HCT116 (cell line): ENCODE measurements at regions not wholly inside any gene's neighbourhood (a gene's known extent, or its start where the extent isn't known, plus 50 kb on each side); places are given as distances from the start of the nearest gene placed in this dataset.

Source experiments
- ATAC-seq: fragments of 200-7000 bp; cut with Tn5 transposase; 2 replicates; pipeline ENCODE4 v1.9.1; 2020; ENCODE audit warnings: mild to moderate bottlenecking, moderate library complexity
- BruUV-seq: library from RNA; stranded (reverse); fragments of 400-500 nt; replicated peaks from 2 replicates; lab custom pipeline; 2021; lab: Mats Ljungman, UMichigan
- CTCF ChIA-PET: fragments of 300-600 bp; sonication (Branson Sonifier 250); formaldehyde crosslinking; loops from one replicate; lab custom pipeline; 2021; ENCODE audit warnings: antibody characterized with exemption; lab: Charles Lee
- POLR2A ChIA-PET: fragments of 300-600, 350-600 bp; sonication (Branson Sonifier 250); formaldehyde crosslinking; loops from one replicate; lab custom pipeline; 2021; ENCODE audit warnings: antibody characterized with exemption; lab: Charles Lee
- RAD21 ChIA-PET, 2 experiments: fragments of 300-600 bp; sonication (Branson Sonifier 250); formaldehyde crosslinking; loops; one replicate each; lab custom pipeline; 2023; ENCODE audit warnings: low total read pairs in 2 of 2; ENCODE audit not compliant: uncharacterized antibody in 2 of 2, unreplicated experiment in 2 of 2, low non-redundant PET in 1 of 2; lab: Charles Lee
- DNase-seq: peaks from one replicate; pipeline ENCODE4 v3.0.0-alpha.2; 2010; ENCODE audit warnings: low read depth, low spot score
- H2AFZ ChIP-seq: fragments of 200-600 bp; shearing (Covaris generic), sonication (generic); 2 replicates; pipeline ENCODE4 v1.6.1; 2017; ENCODE audit warnings: low read depth, mixed run types, mixed read lengths, antibody characterized with exemption, low read length; ENCODE audit not compliant: poor library complexity, severe bottlenecking
- H3K27ac ChIP-seq: 2 replicates; pipeline ENCODE4 v1.5.1; 2012; ENCODE audit warnings: low read depth, low read length
- H3K27me3 ChIP-seq: fragments of 200-600 bp; sonication (generic); 2 replicates; pipeline ENCODE4 v1.6.1; 2016; ENCODE audit warnings: mixed run types, low read length, mixed read lengths; ENCODE audit not compliant: insufficient read depth
- H3K36me3 ChIP-seq, 2 experiments: fragments of 200-500 bp in 1 of 2; fragments of 200-600 bp in 1 of 2; sonication (Bioruptor generic) in 1 of 2; sonication (generic) in 1 of 2; 2 replicates each; pipeline versions ENCODE4 v1.5.1 to v1.6.1; 2014 to 2016; ENCODE audit warnings: low read length in 2 of 2, inconsistent platforms in 1 of 2, mixed read lengths in 1 of 2, mixed run types in 1 of 2; ENCODE audit not compliant: insufficient read depth in 2 of 2, control insufficient read depth in 1 of 2
- H3K4me1 ChIP-seq, 2 experiments: fragments of 200-600 bp in 1 of 2; sonication (generic) in 1 of 2; 2 replicates each; pipeline versions ENCODE4 v1.5.1 to v1.6.1; 2012 to 2017; ENCODE audit warnings: low read length in 2 of 2, inconsistent platforms in 1 of 2, mild to moderate bottlenecking in 1 of 2, mixed read lengths in 1 of 2, mixed run types in 1 of 2, moderate library complexity in 1 of 2; ENCODE audit not compliant: insufficient read depth in 2 of 2, control insufficient read depth in 1 of 2
- H3K4me2 ChIP-seq: fragments of 200-600 bp; sonication (generic); 2 replicates; pipeline ENCODE4 v1.6.1; 2017; ENCODE audit warnings: mixed run types, low read length, mixed read lengths
- H3K4me3 ChIP-seq, 2 experiments: fragments of 200-600 bp in 1 of 2; sonication (generic) in 1 of 2; replicated peaks in 1 of 2; 2 replicates each; pipeline ENCODE4 v1.5.1; 2011 to 2016; ENCODE audit warnings: low read length in 2 of 2, control low read depth in 1 of 2, low read depth in 1 of 2, mild to moderate bottlenecking in 1 of 2, mixed read lengths in 1 of 2, mixed run types in 1 of 2
- H3K79me2 ChIP-seq: fragments of 200-600 bp; sonication (generic); 2 replicates; pipeline ENCODE4 v1.6.1; 2017; ENCODE audit warnings: mild to moderate bottlenecking, mixed run types, low read length, moderate library complexity, mixed read lengths; ENCODE audit not compliant: insufficient read depth
- H3K9ac ChIP-seq: fragments of 200-600 bp; sonication (generic); 2 replicates; pipeline ENCODE4 v1.6.1; 2016; ENCODE audit warnings: low read length, mixed read lengths
- H3K9me2 ChIP-seq: fragments of 200-600 bp; sonication (generic), shearing (Covaris generic); 2 replicates; pipeline ENCODE4 v1.6.1; 2017; ENCODE audit warnings: mixed run types, mild to moderate bottlenecking, moderate library complexity; ENCODE audit not compliant: insufficient read depth
- H3K9me3 ChIP-seq, 2 experiments: fragments of 200-500 bp in 1 of 2; fragments of 200-600 bp in 1 of 2; sonication (Bioruptor generic) in 1 of 2; sonication (generic) in 1 of 2; 2 replicates each; pipeline ENCODE4 v1.6.1; 2014 to 2017; ENCODE audit warnings: low read length in 2 of 2, mixed read lengths in 2 of 2, inconsistent platforms in 1 of 2, low read depth in 1 of 2, mild to moderate bottlenecking in 1 of 2, mixed run types in 1 of 2, moderate library complexity in 1 of 2; ENCODE audit not compliant: control insufficient read depth in 1 of 2, insufficient read depth in 1 of 2
- H4K20me1 ChIP-seq: fragments of 200-600 bp; sonication (generic), shearing (Covaris generic); 2 replicates; pipeline ENCODE4 v1.6.1; 2017; ENCODE audit warnings: mixed run types, mild to moderate bottlenecking, moderate library complexity; ENCODE audit not compliant: insufficient read depth
- CBX3 ChIP-seq: IDR thresholded peaks from 2 replicates; pipeline ENCODE4 v1.6.1; 2012; ENCODE audit warnings: low read depth
- CTCF ChIP-seq, 3 experiments: fragments of 200-600 bp in 1 of 3; sonication (generic) in 1 of 3; IDR thresholded peaks in 2 of 3; conservative IDR thresholded peaks in 1 of 3; 2 replicates each; pipeline ENCODE4 v1.5.1; 2012 to 2017; ENCODE audit warnings: low read depth in 2 of 3, low read length in 2 of 3, antibody characterized with exemption in 1 of 3, borderline replicate concordance in 1 of 3, control low read depth in 1 of 3, mild to moderate bottlenecking in 1 of 3, mixed read lengths in 1 of 3, mixed run types in 1 of 3, moderate library complexity in 1 of 3; ENCODE audit not compliant: insufficient read depth in 1 of 3
- EGR1 ChIP-seq: IDR thresholded peaks from 2 replicates; pipeline ENCODE4 v1.6.1; 2012; ENCODE audit warnings: low read depth
- EZH2 ChIP-seq: fragments of 200-600 bp; sonication (generic); IDR thresholded peaks from 2 replicates; pipeline ENCODE4 v1.6.1; 2017; ENCODE audit warnings: antibody characterized with exemption, mixed run types
- POLR2AphosphoS5 ChIP-seq: IDR thresholded peaks from 2 replicates; pipeline ENCODE4 v1.6.1; 2011; ENCODE audit warnings: mild to moderate bottlenecking, low read depth, low read length, moderate library complexity
- RAD21 ChIP-seq: IDR thresholded peaks from 2 replicates; pipeline ENCODE4 v1.6.1; 2012; ENCODE audit warnings: low read depth, mild to moderate bottlenecking
- ZFX ChIP-seq: fragments of 450-650 bp; IDR thresholded peaks from 2 replicates; pipeline ENCODE4 v1.6.1; 2017
- intact Hi-C: fragments of 100-400 bp; cut with micrococcal nuclease; formaldehyde crosslinking; loops from 2 replicates; pipeline ENCODE4 v1.10.0; 2022

- no peak overlapping the region for H3K9ac ChIP-seq
- ATAC-seq = no peak
These were observed 283.1 kb upstream of the PITRM1 start for GRCh38 chr10:3455385-3456334.

More at GRCh38 chr10:3455385-3456334, 283.1 kb upstream of the PITRM1 start:
- Histone ChIP-seq H4K20me1 (no peaks in the 10 kb centered on the region), H3K9me3 (no peaks in the 10 kb centered on the region), H3K27me3 (no peaks in the 10 kb centered on the region), H3K79me2 (no peaks in the 10 kb centered on the region), H3K4me3 (no peak overlapping the region), H3K27ac (no peak overlapping the region), H2AFZ (no peak overlapping the region), H3K9me2 (no peaks in the 10 kb centered on the region), H3K4me2 (no peak overlapping the region)
- no TSS peak for BruUV-seq
- ChIA-PET POLR2A (no interaction called here), CTCF (no interaction called here), RAD21 (no interaction called here)
- intact Hi-C loops = no loop called here
- no peak for TF ChIP-seq CTCF (IDR thresholded peaks at IDR 0.05 in 2 of 3, conservative IDR thresholded peaks at IDR 0.05 in 1 of 3; ENCODE audit: borderline replicate concordance in 1 of 3, insufficient read depth in 1 of 3, low read depth in 2 of 3, low read length in 2 of 3)
- no peak for TF ChIP-seq POLR2AphosphoS5
- TF ChIP-seq CBX3 = no peak
- no peak for TF ChIP-seq RAD21
- TF ChIP-seq EZH2 = no peak
- no peak for TF ChIP-seq ZFX
- no peak for TF ChIP-seq EGR1
- TF ChIP-seq, all 23 proteins: peak for 0
- H3K4me1 ChIP-seq = peaks cover 13 to 25% of the 10 kb centered on the region in 2 experiments
- no peak for DNase-seq
- H3K36me3 ChIP-seq = no peaks in the 10 kb centered on the region
